SK-N-SH (cell line): ENCODE measurements at regions not wholly inside any gene's neighbourhood (a gene's known extent, or its start where the extent isn't known, plus 50 kb on each side); places are given as distances from the start of the nearest gene placed in this dataset.

Experiments used
- CHD2 ChIP-seq: fragments of 150-350 bp; IDR thresholded peaks from 2 replicates; pipeline ENCODE4 v1.6.1; 2018; ENCODE audit warnings: low read length; ENCODE audit not compliant: partially characterized antibody
- EZH2phosphoT487 ChIP-seq: fragments of 200-600 bp; sonication (generic); IDR thresholded peaks from 2 replicates; pipeline ENCODE4 v1.6.1; 2017; ENCODE audit warnings: low read depth, mixed run types, mild to moderate bottlenecking, antibody characterized with exemption, moderate library complexity, borderline replicate concordance
- POLR2AphosphoS5 ChIP-seq: IDR thresholded peaks from 2 replicates; pipeline ENCODE4 v1.6.1; 2012; ENCODE audit warnings: low read depth, low read length
- RAD21 ChIP-seq: IDR thresholded peaks from 2 replicates; pipeline ENCODE4 v1.6.1; 2012; ENCODE audit warnings: mild to moderate bottlenecking, low read length
- SIN3A ChIP-seq: IDR thresholded peaks from 2 replicates; pipeline ENCODE4 v1.6.1; 2012; ENCODE audit warnings: low read depth, mild to moderate bottlenecking, low read length, moderate library complexity, borderline replicate concordance
- YY1 ChIP-seq: IDR thresholded peaks from 2 replicates; pipeline ENCODE4 v1.4.0; 2012; ENCODE audit warnings: low read depth, mild to moderate bottlenecking
- TF ChIP-seq, protein P1 (sequence below): fragments of 200-600 bp; sonication (generic); IDR thresholded peaks from 2 replicates; pipeline ENCODE4 v1.6.1; 2017; ENCODE audit warnings: antibody characterized with exemption, mild to moderate bottlenecking, moderate library complexity

DNA sequence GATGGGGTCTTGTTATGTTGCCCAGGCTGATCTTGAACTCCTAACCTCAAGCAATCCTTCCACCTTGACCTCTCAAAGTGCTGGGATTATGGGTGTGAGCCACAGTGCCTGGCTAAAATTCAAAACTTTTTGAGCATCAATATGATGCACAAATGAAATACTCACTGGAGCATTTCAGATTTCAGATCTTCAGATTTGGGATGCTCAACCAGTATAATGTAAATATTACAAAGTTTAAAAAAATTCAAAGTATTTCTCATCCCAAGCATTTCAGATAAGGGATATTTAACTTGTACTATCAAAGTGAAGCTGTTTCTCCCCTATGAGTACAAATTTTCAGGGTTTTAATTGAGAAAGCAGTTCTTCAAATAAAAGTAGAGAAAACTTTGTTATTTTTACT lies 164.1 kb upstream of the CCDC68 start:
- TF ChIP-seq, protein P1, sequence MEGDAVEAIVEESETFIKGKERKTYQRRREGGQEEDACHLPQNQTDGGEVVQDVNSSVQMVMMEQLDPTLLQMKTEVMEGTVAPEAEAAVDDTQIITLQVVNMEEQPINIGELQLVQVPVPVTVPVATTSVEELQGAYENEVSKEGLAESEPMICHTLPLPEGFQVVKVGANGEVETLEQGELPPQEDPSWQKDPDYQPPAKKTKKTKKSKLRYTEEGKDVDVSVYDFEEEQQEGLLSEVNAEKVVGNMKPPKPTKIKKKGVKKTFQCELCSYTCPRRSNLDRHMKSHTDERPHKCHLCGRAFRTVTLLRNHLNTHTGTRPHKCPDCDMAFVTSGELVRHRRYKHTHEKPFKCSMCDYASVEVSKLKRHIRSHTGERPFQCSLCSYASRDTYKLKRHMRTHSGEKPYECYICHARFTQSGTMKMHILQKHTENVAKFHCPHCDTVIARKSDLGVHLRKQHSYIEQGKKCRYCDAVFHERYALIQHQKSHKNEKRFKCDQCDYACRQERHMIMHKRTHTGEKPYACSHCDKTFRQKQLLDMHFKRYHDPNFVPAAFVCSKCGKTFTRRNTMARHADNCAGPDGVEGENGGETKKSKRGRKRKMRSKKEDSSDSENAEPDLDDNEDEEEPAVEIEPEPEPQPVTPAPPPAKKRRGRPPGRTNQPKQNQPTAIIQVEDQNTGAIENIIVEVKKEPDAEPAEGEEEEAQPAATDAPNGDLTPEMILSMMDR: no peak
- TF ChIP-seq POLR2AphosphoS5: no peak
- no peak for TF ChIP-seq SIN3A
- TF ChIP-seq CHD2: no peak
- TF ChIP-seq YY1: no peak
- no peak for TF ChIP-seq EZH2phosphoT487
- no peak for TF ChIP-seq RAD21
